ENCODE measurements at regions not wholly inside any gene's neighbourhood (a gene's known extent, or its start where the extent isn't known, plus 50 kb on each side); places are given as distances from the start of the nearest gene placed in this dataset.

DNA sequence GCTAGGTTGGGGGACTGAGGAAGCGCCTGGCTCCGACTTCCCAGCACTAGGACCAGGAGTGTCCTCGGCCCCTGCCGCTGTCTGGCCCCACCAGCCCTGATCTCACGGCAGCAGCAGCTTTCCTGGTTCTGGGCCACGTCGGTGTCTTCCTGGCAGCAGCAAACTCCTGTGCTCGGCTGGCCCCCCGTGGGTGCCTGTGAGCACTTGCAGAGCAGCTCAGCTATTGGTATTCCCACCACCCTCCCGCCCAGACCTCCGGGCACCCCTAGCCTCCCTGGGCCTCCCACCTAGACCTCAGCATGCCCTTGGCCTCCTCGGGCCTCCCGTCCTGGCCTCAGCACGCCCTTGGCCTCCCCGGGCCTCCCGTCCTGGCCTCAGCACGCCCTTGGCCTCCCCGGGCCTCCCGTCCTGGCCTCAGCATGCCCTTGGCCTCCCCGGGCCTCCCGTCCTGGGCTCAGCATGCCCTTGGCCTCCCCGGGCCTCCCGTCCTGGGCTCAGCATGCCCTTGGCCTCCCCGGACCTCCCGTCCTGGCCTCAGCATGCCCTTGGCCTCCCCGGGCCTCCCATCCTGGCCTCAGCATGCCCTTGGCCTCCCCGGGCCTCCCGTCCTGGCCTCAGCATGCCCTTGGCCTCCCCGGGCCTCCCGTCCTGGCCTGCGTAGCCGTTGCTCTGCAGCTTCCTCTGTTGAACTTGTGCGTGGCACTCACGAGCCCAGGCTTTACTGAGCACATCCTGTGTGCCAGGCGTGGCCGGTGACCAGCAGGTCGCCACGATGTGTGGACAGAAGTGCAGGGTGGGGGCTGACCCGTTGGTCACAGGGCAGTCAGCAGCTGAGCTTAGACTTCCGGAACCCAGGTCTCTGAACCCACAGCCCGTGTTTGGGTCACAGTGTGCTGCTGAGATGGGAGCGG, 51.8 kb upstream of the ACSF3 start:
- TF ChIP-seq CTCF (IDR thresholded peaks at IDR 0.05; ENCODE audit: low read depth, low read length, poor library complexity, severe bottlenecking) (no peak), EZH2phosphoT487 (IDR thresholded peaks at IDR 0.05; ENCODE audit: borderline replicate concordance, low read length) (no peak)

Measured in DOHH2 (cell line).